ENCODE measurements at regions not wholly inside any gene's neighbourhood (a gene's known extent, or its start where the extent isn't known, plus 50 kb on each side); places are given as distances from the start of the nearest gene placed in this dataset.

DNA sequence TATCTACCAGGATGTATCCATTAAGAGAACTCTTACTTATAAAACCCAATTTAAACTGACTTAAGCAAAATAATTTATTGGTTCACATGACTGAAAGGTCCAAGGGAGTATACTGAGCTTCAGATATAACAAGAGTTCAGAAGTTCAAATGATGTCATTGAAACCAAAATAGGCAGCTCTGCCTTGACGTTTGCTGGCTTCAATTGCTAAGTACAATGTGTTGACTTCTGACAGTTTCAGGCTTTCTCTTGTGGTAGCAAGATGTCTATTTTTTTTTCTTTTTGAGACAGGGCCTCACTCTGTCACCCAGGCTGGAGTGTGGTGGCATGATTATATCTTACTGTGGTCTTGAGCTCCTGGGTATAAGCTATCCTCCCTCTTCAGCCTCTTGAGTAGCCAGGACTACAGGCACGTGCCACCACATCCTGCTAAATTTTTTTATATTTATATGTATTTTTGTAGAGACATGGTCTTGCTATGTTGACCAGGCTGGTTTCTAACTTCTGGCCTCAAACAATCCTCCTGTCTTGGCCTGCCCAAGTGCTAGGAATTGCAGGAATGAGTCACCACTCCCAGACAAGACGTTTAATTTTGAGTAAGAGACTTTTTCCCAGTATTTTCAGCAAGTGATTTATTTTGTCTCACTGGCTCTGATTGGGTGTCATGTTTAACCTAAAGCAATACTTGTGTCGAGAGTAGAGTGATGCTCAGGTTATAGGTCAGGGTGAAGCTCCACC, 184.8 kb downstream of the NR4A2 start:
- FAIRE-seq (no peak), DNase-seq (ENCODE audit: insufficient read length, low spot score) (no peak)
- TF ChIP-seq POLR2A (IDR thresholded peaks at IDR 0.05; ENCODE audit: low read depth, low read length) = no peak

DNA sequence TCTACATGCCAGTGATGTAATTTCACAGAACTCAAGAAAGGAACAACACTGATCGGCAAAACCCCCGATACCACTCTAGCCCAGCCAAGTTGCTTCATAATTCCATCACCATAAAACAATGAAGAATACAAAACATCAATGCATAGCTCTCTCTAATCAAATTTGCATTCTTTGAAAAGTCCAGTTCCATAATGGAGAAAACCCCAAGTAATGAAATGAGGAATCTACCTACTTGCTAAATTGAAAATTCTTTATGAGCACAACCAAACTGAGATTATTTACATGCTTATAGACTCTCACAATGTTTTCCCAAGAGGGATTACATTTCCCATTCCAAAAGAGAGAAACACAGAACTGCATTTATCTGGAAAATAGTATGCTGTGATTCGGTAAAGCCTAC, 186.5 kb downstream of the NR4A2 start:
- FAIRE-seq (no peak), DNase-seq (ENCODE audit: insufficient read length, low spot score) (no peak)
- TF ChIP-seq POLR2A (IDR thresholded peaks at IDR 0.05; ENCODE audit: low read depth, low read length) = no peak

DNA sequence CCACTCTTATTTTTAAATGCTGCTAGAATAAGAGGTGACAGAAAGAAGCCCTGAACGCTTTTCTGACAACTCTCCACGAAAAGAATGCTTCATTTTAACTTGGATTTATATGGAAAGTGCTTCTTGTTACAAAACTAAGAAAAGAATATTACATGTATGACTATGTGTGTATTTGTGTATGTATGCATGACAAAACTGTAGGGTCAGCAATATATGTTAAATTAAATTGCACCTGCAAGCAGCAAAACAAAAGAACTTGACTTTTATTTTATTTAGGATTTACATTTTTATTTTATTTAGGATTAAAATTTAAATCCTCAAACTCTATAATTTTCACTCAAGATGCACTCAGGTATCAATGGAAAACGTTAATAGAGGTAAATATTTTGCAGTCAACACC, 187.1 kb downstream of the NR4A2 start:
- no peak for TF ChIP-seq POLR2A (IDR thresholded peaks at IDR 0.05; ENCODE audit: low read depth, low read length)
- FAIRE-seq = no peak
- DNase-seq (ENCODE audit: insufficient read length, low spot score) = no peak

DNA sequence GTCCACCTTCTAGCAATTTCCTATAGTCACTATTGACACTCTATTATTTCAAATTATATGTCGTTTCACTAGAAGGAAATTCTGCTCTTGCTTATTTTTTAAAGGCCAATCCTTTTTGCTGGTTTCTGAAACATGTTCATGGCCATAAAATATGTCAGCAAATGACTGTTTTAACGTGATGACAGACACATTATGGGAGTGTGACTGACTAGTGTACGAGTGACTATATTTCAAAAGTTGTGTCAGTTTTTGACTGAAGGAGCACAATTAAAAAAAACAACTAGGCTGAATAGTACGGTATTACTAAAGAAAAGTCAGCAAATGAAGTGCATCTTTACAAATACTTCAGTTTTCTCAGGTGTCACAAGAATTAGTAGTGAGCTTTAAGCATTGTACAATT, 196.0 kb downstream of the NR4A2 start:
- no peak for FAIRE-seq
- no peak for TF ChIP-seq POLR2A (IDR thresholded peaks at IDR 0.05; ENCODE audit: low read depth, low read length)
- no peak for DNase-seq (ENCODE audit: insufficient read length, low spot score)

DNA sequence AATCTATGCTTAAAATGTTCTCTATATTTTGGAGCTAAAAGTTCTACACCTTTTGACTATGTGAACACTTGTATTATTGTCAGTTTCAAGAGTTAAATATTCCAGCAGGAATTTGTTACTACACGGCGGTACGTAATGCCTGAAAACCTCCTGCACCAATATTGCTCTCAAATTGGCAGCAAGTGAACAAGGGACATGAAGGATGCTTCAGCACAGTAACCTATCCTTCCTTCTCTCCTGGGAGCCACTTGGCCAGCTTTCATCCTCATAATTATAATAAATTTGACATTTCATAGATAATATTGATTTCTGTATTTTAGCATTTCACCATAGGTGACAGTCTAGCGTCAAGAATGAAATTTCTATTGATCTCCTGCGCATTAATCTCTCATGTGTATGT, 197.6 kb downstream of the NR4A2 start:
- no peak for DNase-seq (ENCODE audit: insufficient read length, low spot score)
- no peak for FAIRE-seq
- TF ChIP-seq POLR2A (IDR thresholded peaks at IDR 0.05; ENCODE audit: low read depth, low read length) = no peak

DNA sequence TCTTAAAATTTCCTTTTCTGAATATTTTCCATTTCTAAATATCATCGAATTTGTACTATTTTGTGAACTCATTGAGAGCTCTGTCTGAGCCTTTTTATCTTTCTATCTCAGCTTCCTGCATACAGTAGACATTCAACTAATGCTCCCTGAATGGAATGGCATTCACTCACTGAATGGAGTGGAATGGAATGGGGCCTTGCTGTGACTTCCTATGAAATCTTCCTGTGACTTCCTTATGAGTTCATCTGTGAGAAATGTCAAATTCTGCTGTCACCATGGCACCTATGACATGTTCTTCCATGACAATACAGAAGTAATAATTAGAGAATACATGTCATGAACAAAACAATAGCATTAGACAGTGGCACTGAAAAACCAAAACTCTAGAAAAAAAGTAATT, 199.6 kb downstream of the NR4A2 start:
- DNase-seq (ENCODE audit: insufficient read length, low spot score) = no peak
- TF ChIP-seq POLR2A (IDR thresholded peaks at IDR 0.05; ENCODE audit: low read depth, low read length) = no peak
- no peak for FAIRE-seq

DNA sequence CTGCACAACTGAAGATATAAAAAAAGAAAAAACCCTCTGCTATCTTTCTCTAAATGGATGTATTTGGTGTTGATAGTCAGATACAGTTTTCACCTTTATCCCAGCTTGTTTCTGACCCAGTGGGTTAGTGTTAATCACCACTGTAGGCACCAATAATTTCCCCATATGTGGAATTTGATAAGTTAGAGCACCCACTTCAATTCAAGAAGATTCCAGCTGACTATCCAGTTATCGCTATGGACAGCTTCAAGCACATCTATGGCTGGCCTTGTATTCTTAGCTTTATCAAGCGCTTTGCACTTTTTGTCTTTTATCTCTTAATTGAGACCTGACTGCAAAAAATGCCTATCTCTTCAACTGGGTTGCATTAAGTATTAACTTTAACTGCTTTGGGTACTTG, 200.4 kb downstream of the NR4A2 start:
- no peak for TF ChIP-seq POLR2A (IDR thresholded peaks at IDR 0.05; ENCODE audit: low read depth, low read length)
- FAIRE-seq (no peak), DNase-seq (ENCODE audit: insufficient read length, low spot score) (no peak)

DNA sequence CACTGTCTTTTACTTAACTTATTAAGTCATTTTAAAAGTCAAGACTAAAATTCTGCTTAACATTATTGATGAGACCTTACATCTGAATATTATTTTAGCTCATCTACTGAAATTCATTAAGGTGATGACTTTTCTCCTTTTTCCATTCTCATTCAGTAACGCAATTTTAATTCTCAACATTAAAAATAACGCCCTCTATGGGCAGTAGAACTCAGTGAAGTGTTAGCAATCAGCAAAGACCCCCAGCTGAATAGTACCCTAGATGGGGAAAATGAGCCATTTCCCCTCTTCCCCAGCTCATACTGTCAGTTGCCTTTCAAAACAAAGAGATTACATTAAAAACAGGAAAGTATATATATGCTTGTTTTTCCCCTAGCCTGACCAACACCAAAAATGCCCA, 203.3 kb downstream of the NR4A2 start:
- DNase-seq (ENCODE audit: insufficient read length, low spot score) = no peak
- no peak for FAIRE-seq
- no peak for TF ChIP-seq POLR2A (IDR thresholded peaks at IDR 0.05; ENCODE audit: low read depth, low read length)

DNA sequence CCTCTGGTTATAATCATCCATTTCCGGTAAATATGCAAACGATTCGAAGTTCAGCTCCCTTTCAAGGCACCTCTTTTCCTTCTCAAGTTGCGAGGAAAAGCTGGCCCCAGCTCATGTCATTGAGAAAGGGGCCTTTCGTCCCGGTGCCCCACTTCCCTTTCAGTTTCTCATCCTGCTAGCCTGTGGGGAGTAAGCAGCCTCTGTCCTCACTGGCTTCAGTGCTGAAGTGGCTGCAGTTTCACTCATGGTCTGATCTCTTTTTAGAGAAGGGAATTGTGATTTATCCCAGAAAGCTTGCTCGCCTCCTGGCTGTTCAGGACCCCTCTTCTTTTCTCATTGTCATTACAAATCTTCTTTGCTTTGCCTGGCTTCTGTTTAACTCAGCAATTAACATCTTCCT, 207.5 kb downstream of the NR4A2 start:
- no peak for FAIRE-seq
- no peak for TF ChIP-seq POLR2A (IDR thresholded peaks at IDR 0.05; ENCODE audit: low read depth, low read length)

DNA sequence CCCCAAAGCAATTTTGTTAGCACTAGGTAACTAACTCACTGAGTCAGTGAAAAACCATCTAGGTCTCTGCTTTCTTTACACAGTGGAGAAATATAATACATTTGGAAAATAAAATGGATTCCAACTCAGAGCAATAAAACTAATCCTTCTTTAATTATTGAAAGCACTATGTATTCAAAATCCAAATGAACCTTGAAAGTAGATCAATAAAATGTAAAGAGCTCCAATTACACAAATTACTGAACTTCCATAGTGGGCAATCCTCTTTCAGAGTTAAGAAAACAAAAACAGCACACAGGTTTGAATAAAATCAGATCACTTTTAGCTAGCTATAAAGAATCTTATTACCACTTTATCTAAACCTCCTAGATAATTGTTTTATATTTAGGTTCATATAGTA, 208.1 kb downstream of the NR4A2 start:
- DNase-seq (ENCODE audit: insufficient read length, low spot score) = no peak
- no peak for TF ChIP-seq POLR2A (IDR thresholded peaks at IDR 0.05; ENCODE audit: low read depth, low read length)
- no peak for FAIRE-seq

More for the DNA sequence above, 207.5 kb downstream of the NR4A2 start:
- no peak for DNase-seq (ENCODE audit: insufficient read length, low spot score)

DNA sequence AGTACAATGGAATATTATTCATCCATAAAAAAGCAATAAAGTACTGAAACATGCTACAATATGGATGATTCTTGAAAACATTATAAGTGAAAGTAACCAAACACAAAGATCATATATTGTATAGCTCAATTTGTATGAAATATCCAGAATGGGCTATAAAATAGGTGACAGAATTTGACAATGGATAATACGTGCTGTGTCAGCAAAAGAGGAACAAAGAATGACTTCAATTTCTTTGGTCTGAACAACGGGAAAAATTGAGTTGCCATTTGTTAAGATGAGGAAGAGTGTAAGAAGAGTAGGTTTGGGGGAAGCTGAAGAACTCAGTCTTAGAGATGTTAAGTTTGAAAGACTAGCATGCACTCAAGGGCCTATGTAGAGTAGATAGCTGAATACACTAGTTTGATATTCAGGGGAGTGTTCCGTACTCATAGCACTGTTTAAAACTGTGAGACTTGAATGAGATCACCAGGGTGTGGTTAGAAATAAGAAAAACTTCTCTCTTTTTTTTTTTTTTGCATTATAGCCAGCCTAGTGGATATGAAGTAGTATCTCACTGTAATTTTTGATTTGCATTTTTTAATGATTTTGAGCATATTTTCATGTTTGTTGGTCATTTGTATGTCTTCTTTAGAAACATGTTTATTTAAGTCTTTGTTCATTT, 213.6 kb downstream of the NR4A2 start:
- DNase-seq (ENCODE audit: insufficient read length, low spot score) = no peak
- no peak for TF ChIP-seq POLR2A (IDR thresholded peaks at IDR 0.05; ENCODE audit: low read depth, low read length)
- FAIRE-seq = no peak

DNA sequence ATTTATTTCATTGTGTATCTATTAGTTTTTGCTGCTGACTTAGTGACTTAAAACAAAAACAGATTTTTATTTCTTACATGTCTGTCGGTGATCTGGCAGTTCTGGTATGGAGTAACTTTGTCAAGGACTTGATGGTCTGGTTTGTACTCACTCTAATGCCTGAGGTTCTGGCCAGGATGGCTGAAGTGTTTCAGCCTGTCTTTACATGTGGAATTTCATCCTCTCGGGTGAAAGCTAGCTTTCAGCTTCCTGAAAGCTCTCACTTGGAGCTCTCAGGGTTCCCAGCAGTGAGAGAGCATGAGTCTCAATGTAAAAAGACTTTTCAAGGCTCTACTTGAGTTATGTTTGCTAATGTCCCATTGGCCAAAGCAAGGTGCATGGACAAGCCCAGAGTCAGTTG, 216.4 kb downstream of the NR4A2 start:
- DNase-seq (ENCODE audit: insufficient read length, low spot score) (no peak), FAIRE-seq (no peak)
- no peak for TF ChIP-seq POLR2A (IDR thresholded peaks at IDR 0.05; ENCODE audit: low read depth, low read length)

DNA sequence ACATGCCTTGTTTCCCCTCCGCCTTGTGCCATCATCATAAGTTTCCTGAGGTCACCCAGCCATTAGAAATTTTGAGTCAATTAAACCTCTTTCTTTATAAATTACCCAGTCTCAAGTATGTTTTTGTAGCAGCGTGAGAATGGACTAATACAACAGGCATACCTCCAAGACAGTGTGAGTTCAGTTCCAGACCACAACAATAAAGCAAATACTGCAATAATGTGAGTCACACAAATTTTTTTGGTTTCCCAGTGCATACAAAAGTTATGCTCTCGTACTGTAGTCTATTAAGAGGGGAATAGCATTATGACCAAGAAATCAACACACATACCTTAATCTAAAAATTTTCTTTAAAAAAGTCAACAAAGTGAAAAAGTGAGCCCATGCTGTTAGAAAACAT, 217.2 kb downstream of the NR4A2 start:
- FAIRE-seq = no peak
- DNase-seq (ENCODE audit: insufficient read length, low spot score) = no peak
- no peak for TF ChIP-seq POLR2A (IDR thresholded peaks at IDR 0.05; ENCODE audit: low read depth, low read length)

DNA sequence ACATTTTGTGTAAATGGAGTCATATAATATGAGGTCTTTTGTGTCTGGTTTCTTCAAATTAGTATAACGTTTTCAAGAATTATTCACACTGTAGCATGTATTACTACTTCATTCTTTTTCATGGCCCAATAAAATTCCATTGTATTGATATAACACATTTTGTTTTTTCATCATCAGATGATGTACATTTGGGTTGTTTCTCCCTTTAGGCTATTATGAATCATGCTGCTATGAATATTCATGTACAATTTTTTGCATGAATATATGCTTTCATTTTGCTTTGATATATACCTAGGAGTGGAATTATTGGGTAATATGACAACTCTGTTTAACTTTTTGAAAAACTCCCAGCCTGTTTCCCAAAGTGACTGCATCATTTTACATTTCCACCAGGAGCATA, 220.2 kb downstream of the NR4A2 start:
- no peak for TF ChIP-seq POLR2A (IDR thresholded peaks at IDR 0.05; ENCODE audit: low read depth, low read length)
- FAIRE-seq = no peak
- DNase-seq (ENCODE audit: insufficient read length, low spot score) = no peak

DNA sequence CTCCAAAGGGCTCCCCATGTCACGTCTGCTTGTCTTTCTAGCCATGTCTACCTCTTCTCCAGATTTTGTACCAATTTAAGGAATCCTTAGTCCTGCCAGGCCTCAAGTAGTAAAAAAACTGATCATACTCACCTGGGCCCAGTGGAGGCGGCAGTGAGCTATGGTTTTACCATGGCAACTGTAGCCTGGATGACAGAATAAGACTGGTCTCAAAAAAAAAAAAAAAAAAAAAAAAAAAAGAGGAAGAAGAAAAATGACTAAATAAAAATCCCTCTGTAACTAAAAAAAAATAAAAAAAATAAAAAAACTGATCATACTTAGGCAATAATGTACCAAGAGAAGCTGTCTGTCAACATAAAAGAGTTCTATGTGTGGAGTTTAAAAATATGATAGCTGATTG, 221.6 kb downstream of the NR4A2 start:
- TF ChIP-seq POLR2A (IDR thresholded peaks at IDR 0.05; ENCODE audit: low read depth, low read length) = no peak
- DNase-seq (ENCODE audit: insufficient read length, low spot score) = no peak
- FAIRE-seq = no peak
